ENCODE measurements at regions not wholly inside any gene's neighbourhood (a gene's known extent, or its start where the extent isn't known, plus 50 kb on each side); places are given as distances from the start of the nearest gene placed in this dataset.

DNA sequence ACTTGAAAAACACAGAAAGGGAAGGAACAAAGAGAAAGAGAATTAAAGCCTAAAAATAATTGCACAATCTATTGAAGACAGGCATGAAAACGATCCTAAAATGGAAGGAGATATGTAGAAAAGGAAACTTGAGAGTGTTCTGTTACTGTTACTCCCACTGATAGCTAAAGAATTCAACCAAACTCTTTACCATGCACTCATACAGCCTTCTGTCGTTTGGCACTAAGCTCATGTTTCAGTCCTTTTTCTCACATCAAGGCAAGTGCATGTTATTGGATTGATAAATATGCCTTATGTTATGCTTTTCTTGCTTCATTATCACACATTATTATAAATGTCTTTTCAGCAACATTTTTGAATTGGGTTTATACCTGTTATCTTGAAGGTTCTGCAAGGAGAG lies 696.5 kb downstream of the EFNA5 start:
- TF ChIP-seq, protein P1, sequence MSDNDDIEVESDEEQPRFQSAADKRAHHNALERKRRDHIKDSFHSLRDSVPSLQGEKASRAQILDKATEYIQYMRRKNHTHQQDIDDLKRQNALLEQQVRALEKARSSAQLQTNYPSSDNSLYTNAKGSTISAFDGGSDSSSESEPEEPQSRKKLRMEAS (IDR thresholded peaks at IDR 0.05; ENCODE audit: insufficient read depth, insufficient read length), result no peak
- TF ChIP-seq JUN (IDR thresholded peaks at IDR 0.05; ENCODE audit: borderline replicate concordance, insufficient read depth, insufficient read length, low read depth), result no peak
- TF ChIP-seq FOS (IDR thresholded peaks at IDR 0.05; ENCODE audit: borderline replicate concordance, insufficient read depth, low read length), result no peak
- TF ChIP-seq MYC (IDR thresholded peaks at IDR 0.05; ENCODE audit: low read depth, low read length), result no peak
- no peak for TF ChIP-seq POLR2A (IDR thresholded peaks at IDR 0.05; ENCODE audit: low read depth, low read length)
- TF ChIP-seq POLR2AphosphoS5 (IDR thresholded peaks at IDR 0.05; ENCODE audit: insufficient read depth, low read depth, low read length), result no peak
- TF ChIP-seq GATA2 (IDR thresholded peaks at IDR 0.05; ENCODE audit: insufficient read depth, insufficient read length, low read depth, low read length), result no peak
- TF ChIP-seq EZH2 (IDR thresholded peaks at IDR 0.05; ENCODE audit: borderline replicate concordance, low read depth, low read length, severe bottlenecking), result no peak
- TF ChIP-seq, protein P2, sequence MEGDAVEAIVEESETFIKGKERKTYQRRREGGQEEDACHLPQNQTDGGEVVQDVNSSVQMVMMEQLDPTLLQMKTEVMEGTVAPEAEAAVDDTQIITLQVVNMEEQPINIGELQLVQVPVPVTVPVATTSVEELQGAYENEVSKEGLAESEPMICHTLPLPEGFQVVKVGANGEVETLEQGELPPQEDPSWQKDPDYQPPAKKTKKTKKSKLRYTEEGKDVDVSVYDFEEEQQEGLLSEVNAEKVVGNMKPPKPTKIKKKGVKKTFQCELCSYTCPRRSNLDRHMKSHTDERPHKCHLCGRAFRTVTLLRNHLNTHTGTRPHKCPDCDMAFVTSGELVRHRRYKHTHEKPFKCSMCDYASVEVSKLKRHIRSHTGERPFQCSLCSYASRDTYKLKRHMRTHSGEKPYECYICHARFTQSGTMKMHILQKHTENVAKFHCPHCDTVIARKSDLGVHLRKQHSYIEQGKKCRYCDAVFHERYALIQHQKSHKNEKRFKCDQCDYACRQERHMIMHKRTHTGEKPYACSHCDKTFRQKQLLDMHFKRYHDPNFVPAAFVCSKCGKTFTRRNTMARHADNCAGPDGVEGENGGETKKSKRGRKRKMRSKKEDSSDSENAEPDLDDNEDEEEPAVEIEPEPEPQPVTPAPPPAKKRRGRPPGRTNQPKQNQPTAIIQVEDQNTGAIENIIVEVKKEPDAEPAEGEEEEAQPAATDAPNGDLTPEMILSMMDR (IDR thresholded peaks at IDR 0.05; ENCODE audit: extremely low read depth in 1 of 2, insufficient read depth in 1 of 2, low read depth in 1 of 2, low read length in 2 of 2), result no peak
- H3K27ac ChIP-seq (ENCODE audit: insufficient read depth, low read depth, low read length), result no peak overlapping the region
- no peaks in the 10 kb centered on the region for H3K79me2 ChIP-seq (ENCODE audit: control insufficient read depth, insufficient read depth, low read length)
- CTCF ChIA-PET, result no interaction called here
- no peaks in the 10 kb centered on the region for H4K20me1 ChIP-seq (replicated peaks; ENCODE audit: control insufficient read depth, extremely low read depth, insufficient read depth, low read length)
- H3K4me1 ChIP-seq (ENCODE audit: control insufficient read depth, extremely low read depth, insufficient read depth, low read length), result no peaks in the 10 kb centered on the region
- POLR2A ChIA-PET, result no interaction called here
- BruUV-seq (replicated peaks), result no TSS peak
- dilution Hi-C loops (cut with MboI; ENCODE audit: extremely low pct_ligation_motif_present, low sequenced_read_pairs), result no loop called here
- H3K9ac ChIP-seq (replicated peaks; ENCODE audit: extremely low read depth, insufficient read depth, low read length), result no peak overlapping the region
- DNase-seq (ENCODE audit: low read depth, low spot score) (no peak), FAIRE-seq (no peak)
- intact Hi-C loops (cut with micrococcal nuclease), result no loop called here
- H3K9me1 ChIP-seq (replicated peaks; ENCODE audit: control insufficient read depth, extremely low read depth, insufficient read depth, low read length), result no peaks in the 10 kb centered on the region
- H3K4me3 ChIP-seq (replicated peaks in 1 of 3; ENCODE audit: insufficient read depth in 1 of 3, low read depth in 1 of 3, low read length in 3 of 3), result no peak overlapping the region
- H2AFZ ChIP-seq (ENCODE audit: low read depth, low read length), result no peak overlapping the region
- no peaks in the 10 kb centered on the region for H3K36me3 ChIP-seq (ENCODE audit: control insufficient read depth in 2 of 2, extremely low read depth in 1 of 2, insufficient read depth in 2 of 2, low read length in 2 of 2)
- no peak overlapping the region for H3K4me2 ChIP-seq (ENCODE audit: insufficient read depth, low read length)
- H3K9me3 ChIP-seq (replicated peaks; ENCODE audit: control insufficient read depth, insufficient read depth, low read length), result no peaks in the 10 kb centered on the region
- H3K27me3 ChIP-seq (ENCODE audit: control insufficient read depth in 2 of 2, insufficient read depth in 2 of 2, low read length in 2 of 2), result no peaks in the 10 kb centered on the region

Measured in endothelial cell of umbilical vein (primary cell).